IMR-90 (cell line): ENCODE measurements at regions not wholly inside any gene's neighbourhood (a gene's known extent, or its start where the extent isn't known, plus 50 kb on each side); places are given as distances from the start of the nearest gene placed in this dataset.

Experiments
- ATAC-seq: fragments of 200-7000 bp; cut with Tn5 transposase; 2 replicates; pipeline ENCODE4 v1.9.1; 2020; ENCODE audit warnings: low read depth, mild to moderate bottlenecking, moderate library complexity
- BruUV-seq: library from RNA; stranded (reverse); fragments of 400-500 nt; replicated peaks from 2 replicates; lab custom pipeline; 2021; lab: Mats Ljungman, UMichigan
- CTCF ChIA-PET: fragments of 300-600 bp; formaldehyde crosslinking; extraction: SDS; loops from one replicate; lab custom pipeline; 2021; ENCODE audit warnings: antibody characterized with exemption; lab: Yijun Ruan, JAX
- POLR2A ChIA-PET: fragments of 300-600 bp; sonication (Branson Sonifier 250); formaldehyde crosslinking; loops from one replicate; lab custom pipeline; 2022; ENCODE audit warnings: antibody characterized with exemption; ENCODE audit not compliant: unreplicated experiment; lab: Charles Lee
- DNase-seq: peaks from one replicate; pipeline ENCODE4 v3.0.0; 2013
- H2AFZ ChIP-seq: replicated peaks from 2 replicates; pipeline ENCODE3; 2013; ENCODE audit warnings: low read length, mild to moderate bottlenecking; ENCODE audit not compliant: poor library complexity
- H2AK5ac ChIP-seq: 2 replicates; pipeline ENCODE4 v1.6.1; 2013; ENCODE audit warnings: low read depth, low read length, inconsistent platforms
- H2AK9ac ChIP-seq: replicated peaks from 2 replicates; pipeline ENCODE3; 2013; ENCODE audit warnings: mild to moderate bottlenecking, low read depth, low read length, moderate library complexity; ENCODE audit not compliant: poor library complexity
- H2BK120ac ChIP-seq: 2 replicates; pipeline ENCODE4 v1.6.1; 2013; ENCODE audit warnings: low read depth, low read length, inconsistent platforms
- H2BK15ac ChIP-seq: 3 replicates; pipeline ENCODE4 v1.6.1; 2013; ENCODE audit warnings: low read depth, low read length, inconsistent platforms
- H2BK20ac ChIP-seq: 2 replicates; pipeline ENCODE4 v1.6.1; 2013; ENCODE audit warnings: low read depth, mild to moderate bottlenecking, inconsistent platforms, low read length, moderate library complexity
- H2BK5ac ChIP-seq: 2 replicates; pipeline ENCODE4 v1.6.1; 2013; ENCODE audit warnings: mild to moderate bottlenecking, low read depth, low read length, inconsistent platforms; ENCODE audit not compliant: poor library complexity, severe bottlenecking
- H3K14ac ChIP-seq: replicated peaks from 2 replicates; pipeline ENCODE4 v1.6.1; 2013; ENCODE audit warnings: low read depth, low read length, inconsistent platforms
- H3K18ac ChIP-seq: 2 replicates; pipeline ENCODE4 v1.6.1; 2013; ENCODE audit warnings: low read depth, low read length, control low read depth
- H3K23ac ChIP-seq: 2 replicates; pipeline ENCODE4 v1.6.1; 2013; ENCODE audit warnings: low read depth, low read length, inconsistent platforms
- H3K27ac ChIP-seq: 2 replicates; pipeline ENCODE4 v1.5.1; 2013; ENCODE audit warnings: mild to moderate bottlenecking, control low read depth, low read length; ENCODE audit not compliant: insufficient read depth
- H3K27me3 ChIP-seq: 2 replicates; pipeline ENCODE4 v1.6.1; 2013; ENCODE audit warnings: low read length; ENCODE audit not compliant: control insufficient read depth, insufficient read depth
- H3K36me3 ChIP-seq: 2 replicates; pipeline ENCODE4 v1.6.1; 2013; ENCODE audit warnings: low read length, mixed read lengths; ENCODE audit not compliant: control insufficient read depth, insufficient read depth
- H3K4ac ChIP-seq: 2 replicates; pipeline ENCODE4 v1.6.1; 2013; ENCODE audit warnings: low read depth, low read length, inconsistent platforms
- H3K4me1 ChIP-seq: 2 replicates; pipeline ENCODE4 v1.6.1; 2013; ENCODE audit warnings: low read length, mixed read lengths; ENCODE audit not compliant: control insufficient read depth, insufficient read depth
- H3K4me2 ChIP-seq: 2 replicates; pipeline ENCODE4 v1.6.1; 2013; ENCODE audit warnings: low read depth, mild to moderate bottlenecking, control low read depth, low read length, moderate library complexity
- H3K4me3 ChIP-seq: 2 replicates; pipeline ENCODE4 v1.5.1; 2013; ENCODE audit warnings: low read depth, mild to moderate bottlenecking, control low read depth, low read length, moderate library complexity; ENCODE audit not compliant: insufficient read depth
- H3K56ac ChIP-seq: 2 replicates; pipeline ENCODE4 v1.6.1; 2013; ENCODE audit warnings: low read length, inconsistent platforms; ENCODE audit not compliant: insufficient read depth; ENCODE audit errors: extremely low read depth
- H3K79me1 ChIP-seq, 2 experiments: 2 replicates each; pipeline ENCODE4 v1.6.1; 2013; ENCODE audit warnings: low read length in 2 of 2, inconsistent platforms in 1 of 2, low read depth in 1 of 2
- H3K9ac ChIP-seq: 2 replicates; pipeline ENCODE4 v1.6.1; 2013; ENCODE audit warnings: low read depth, low read length, control low read depth
- H3K9me1 ChIP-seq: 2 replicates; pipeline ENCODE4 v1.6.1; 2013; ENCODE audit warnings: low read length, inconsistent platforms; ENCODE audit not compliant: insufficient read depth
- H3K9me3 ChIP-seq: 2 replicates; pipeline ENCODE4 v1.6.1; 2013; ENCODE audit warnings: low read length; ENCODE audit not compliant: control insufficient read depth, insufficient read depth
- H4K20me1 ChIP-seq: 2 replicates; pipeline ENCODE4 v1.6.1; 2013; ENCODE audit warnings: low read length, inconsistent platforms; ENCODE audit not compliant: insufficient read depth
- H4K5ac ChIP-seq: 2 replicates; pipeline ENCODE4 v1.6.1; 2013; ENCODE audit warnings: mild to moderate bottlenecking, low read depth, low read length, control low read depth
- H4K8ac ChIP-seq, 2 experiments: 2 replicates each; pipeline ENCODE4 v1.6.1; 2013; ENCODE audit warnings: low read depth in 2 of 2, low read length in 2 of 2, control low read depth in 1 of 2, inconsistent platforms in 1 of 2
- H4K91ac ChIP-seq: 2 replicates; pipeline ENCODE4 v1.6.1; 2013; ENCODE audit warnings: low read depth, low read length, inconsistent platforms; ENCODE audit not compliant: insufficient read depth
- BHLHE40 ChIP-seq: fragments of 150-350 bp; IDR thresholded peaks from 2 replicates; pipeline ENCODE4 v1.6.1; 2016; ENCODE audit warnings: mild to moderate bottlenecking, low read depth, low read length
- CHD1 ChIP-seq: IDR thresholded peaks from 2 replicates; pipeline ENCODE4 v1.6.1; 2012; ENCODE audit warnings: low read depth, low read length, improper control_type of control experiment
- MAFK ChIP-seq: IDR thresholded peaks from 2 replicates; pipeline ENCODE4 v1.6.1; 2012; ENCODE audit warnings: low read depth, low read length, improper control_type of control experiment
- POLR2A ChIP-seq: IDR thresholded peaks from 2 replicates; pipeline ENCODE4 v1.6.1; 2012; ENCODE audit warnings: mild to moderate bottlenecking, low read depth, low read length
- RCOR1 ChIP-seq: IDR thresholded peaks from 2 replicates; pipeline ENCODE4 v1.6.1; 2012; ENCODE audit warnings: mild to moderate bottlenecking, low read length, improper control_type of control experiment; ENCODE audit not compliant: insufficient replicate concordance
- SMC3 ChIP-seq: fragments of 150-350 bp; IDR thresholded peaks from 2 replicates; pipeline ENCODE4 v1.6.1; 2016; ENCODE audit warnings: low read depth, mild to moderate bottlenecking, antibody characterized with exemption, low read length, moderate library complexity
- WGBS, 2 experiments: methylation state at CpG; one replicate each; pipeline versions ENCODE4 v1.1.5 to v1.1.7; 2013; ENCODE audit warnings: missing lambda C conversion rate in 2 of 2; ENCODE audit not compliant: insufficient read length in 1 of 2; ENCODE audit errors: extremely low coverage in 2 of 2; 5-methylcytosine and 5-hydroxymethylcytosine counted together
- dilution Hi-C: fragments of 300-500 bp; cut with HindIII; formaldehyde crosslinking; loops from one replicate; pipeline ENCODE4 v1.14.3; 2018; ENCODE audit warnings: low sequenced_read_pairs; ENCODE audit not compliant: unreplicated experiment
- in situ Hi-C: fragments of 300-500 bp; cut with MboI; formaldehyde crosslinking; loops from 3 replicates; pipeline ENCODE4 v1.14.3; 2019; ENCODE audit warnings: low sequenced_read_pairs, inconsistent platforms, mixed read lengths
- intact Hi-C: fragments of 100-400 bp; cut with micrococcal nuclease; formaldehyde crosslinking; loops from 2 replicates; pipeline ENCODE4 v1.10.0; 2022
- TF ChIP-seq, protein P1 (sequence below): conservative IDR thresholded peaks from 2 replicates; pipeline ENCODE4 v1.5.1; 2012; ENCODE audit warnings: mild to moderate bottlenecking, low read depth, low read length, improper control_type of control experiment

DNA sequence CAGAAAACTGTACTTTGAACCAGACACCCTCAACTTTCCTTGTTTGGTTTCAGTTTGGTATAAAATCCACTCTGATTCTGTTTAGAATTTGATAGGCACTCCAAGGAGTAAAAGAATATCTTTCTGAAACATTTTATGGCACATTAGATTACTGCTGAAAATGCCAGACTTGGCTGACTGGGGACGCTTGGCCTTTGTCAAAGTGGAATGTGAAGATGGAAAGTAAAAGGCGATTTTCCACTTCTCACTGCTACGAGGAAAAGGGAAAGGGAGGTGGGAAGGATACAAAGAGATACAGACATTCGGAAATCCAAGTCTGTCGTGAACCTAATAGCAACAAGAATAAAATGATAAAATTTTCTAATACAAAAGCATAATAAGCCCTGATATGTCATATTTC is 203.9 kb downstream of the DMRT2 start:
- Histone ChIP-seq H3K36me3 (no peaks in the 10 kb centered on the region), H2BK5ac (no peak overlapping the region), H3K18ac (no peak overlapping the region), H3K56ac (no peak overlapping the region), H3K9me3 (0 out of 2 replicates have a peak, but pooled peaks cover 2% of the 10 kb centered on the region), H4K5ac (no peak overlapping the region), H3K14ac (no peak overlapping the region), H4K8ac (no peak overlapping the region), H2BK20ac (no peak overlapping the region), H3K27ac (no peak overlapping the region), H3K9ac (no peak overlapping the region), H2BK15ac (no peak overlapping the region), H3K27me3 (no peaks in the 10 kb centered on the region), H2AFZ (no peak overlapping the region), H2AK5ac (no peak overlapping the region), H3K79me1 (no peaks in the 10 kb centered on the region), H3K4me3 (no peak overlapping the region), H4K91ac (no peak overlapping the region), H3K4me2 (no peak overlapping the region), H3K23ac (no peak overlapping the region), H3K4ac (no peak overlapping the region), H3K4me1 (no peaks in the 10 kb centered on the region), H3K9me1 (no peaks in the 10 kb centered on the region), H2BK120ac (no peak overlapping the region), H4K20me1 (no peaks in the 10 kb centered on the region), H2AK9ac (no peak overlapping the region)
- intact Hi-C loops (no loop called here), in situ Hi-C loops (no loop called here), dilution Hi-C loops (no loop called here)
- ATAC-seq (no peak), DNase-seq (no peak)
- ChIA-PET POLR2A (no interaction called here), CTCF (no interaction called here)
- no CpG with 5 or more reads among the region's 5 CpGs for WGBS, 2 experiments
- no TSS peak for BruUV-seq
- TF ChIP-seq BHLHE40 (no peak), CHD1 (no peak), POLR2A (no peak), RCOR1 (no peak), SMC3 (no peak), MAFK (no peak)
- TF ChIP-seq, protein P1, sequence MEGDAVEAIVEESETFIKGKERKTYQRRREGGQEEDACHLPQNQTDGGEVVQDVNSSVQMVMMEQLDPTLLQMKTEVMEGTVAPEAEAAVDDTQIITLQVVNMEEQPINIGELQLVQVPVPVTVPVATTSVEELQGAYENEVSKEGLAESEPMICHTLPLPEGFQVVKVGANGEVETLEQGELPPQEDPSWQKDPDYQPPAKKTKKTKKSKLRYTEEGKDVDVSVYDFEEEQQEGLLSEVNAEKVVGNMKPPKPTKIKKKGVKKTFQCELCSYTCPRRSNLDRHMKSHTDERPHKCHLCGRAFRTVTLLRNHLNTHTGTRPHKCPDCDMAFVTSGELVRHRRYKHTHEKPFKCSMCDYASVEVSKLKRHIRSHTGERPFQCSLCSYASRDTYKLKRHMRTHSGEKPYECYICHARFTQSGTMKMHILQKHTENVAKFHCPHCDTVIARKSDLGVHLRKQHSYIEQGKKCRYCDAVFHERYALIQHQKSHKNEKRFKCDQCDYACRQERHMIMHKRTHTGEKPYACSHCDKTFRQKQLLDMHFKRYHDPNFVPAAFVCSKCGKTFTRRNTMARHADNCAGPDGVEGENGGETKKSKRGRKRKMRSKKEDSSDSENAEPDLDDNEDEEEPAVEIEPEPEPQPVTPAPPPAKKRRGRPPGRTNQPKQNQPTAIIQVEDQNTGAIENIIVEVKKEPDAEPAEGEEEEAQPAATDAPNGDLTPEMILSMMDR = no peak
